ENCODE measurements at regions not wholly inside any gene's neighbourhood (a gene's known extent, or its start where the extent isn't known, plus 50 kb on each side); places are given as distances from the start of the nearest gene placed in this dataset.

GRCh38 chr13:59363313-59363712 lies 800.4 kb downstream of the DIAPH3 start:
- TF ChIP-seq CTCF (IDR thresholded peaks at IDR 0.05; ENCODE audit: low read depth, low read length, poor library complexity, severe bottlenecking) (no peak), EZH2phosphoT487 (IDR thresholded peaks at IDR 0.05; ENCODE audit: borderline replicate concordance, low read length) (no peak)

All from DOHH2 (cell line).